ENCODE measurements at regions not wholly inside any gene's neighbourhood (a gene's known extent, or its start where the extent isn't known, plus 50 kb on each side); places are given as distances from the start of the nearest gene placed in this dataset.

DNA sequence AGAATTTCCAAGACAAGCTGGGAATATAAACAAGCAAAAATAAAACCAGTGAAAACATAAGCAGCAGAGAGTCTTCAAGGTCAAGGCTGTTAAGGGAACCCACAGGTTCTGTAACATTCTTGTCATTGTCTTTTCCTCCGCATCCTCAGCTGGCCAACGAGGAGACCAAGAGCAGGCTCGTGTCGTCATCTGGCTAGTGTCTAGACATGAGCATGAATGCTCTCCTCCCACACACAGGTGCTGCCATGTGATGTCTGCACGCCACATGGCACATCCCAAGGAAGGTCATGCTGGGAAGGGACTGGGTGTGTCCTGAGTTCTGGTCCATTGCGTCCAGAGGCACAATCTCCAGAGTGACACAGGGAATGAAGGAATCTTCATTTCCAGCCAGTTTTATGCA lies 156.2 kb downstream of the POLR2M start:
- no peak for TF ChIP-seq POLR2AphosphoS5 (IDR thresholded peaks at IDR 0.05; ENCODE audit: borderline replicate concordance, low read depth, low read length)
- TF ChIP-seq EZH2 (IDR thresholded peaks at IDR 0.05): no peak
- TF ChIP-seq FOXP2 (optimal IDR thresholded peaks at IDR 0.05; ENCODE audit: control extremely low read depth, extremely low read length, insufficient read depth): no peak
